Activated CD4-positive, alpha-beta T cell treated with anti-CD3 and anti-CD28 coated beads, Interleukin-2, amount 10 ng/mL, durations not matched to agents 7 days and 5 days (primary cell): ENCODE measurements at regions not wholly inside any gene's neighbourhood (a gene's known extent, or its start where the extent isn't known, plus 50 kb on each side); places are given as distances from the start of the nearest gene placed in this dataset.

Source experiments
- CTCF ChIA-PET: fragments of 350-600 bp; sonication (Branson Sonifier 250); formaldehyde crosslinking; loops from one replicate; lab custom pipeline; 2021; ENCODE audit warnings: antibody characterized with exemption; lab: Charles Lee
- POLR2A ChIA-PET: fragments of 350-600 bp; sonication (Branson Sonifier 250); formaldehyde crosslinking; loops from one replicate; lab custom pipeline; 2021; ENCODE audit warnings: antibody characterized with exemption; lab: Charles Lee
- DNase-seq: peaks from one replicate; pipeline ENCODE4 v3.0.0-alpha.2; 2020
- H3K27ac Mint-ChIP-seq: one replicate; pipeline ENCODE4 v1.8.0; 2021; ENCODE audit warnings: mild to moderate bottlenecking, moderate library complexity, mixed read lengths
- H3K27me3 Mint-ChIP-seq: one replicate; pipeline ENCODE4 v1.8.0; 2021; ENCODE audit warnings: mixed read lengths
- H3K36me3 Mint-ChIP-seq: one replicate; pipeline ENCODE4 v1.8.0; 2021; ENCODE audit warnings: low read depth, mixed read lengths
- H3K4me1 Mint-ChIP-seq: one replicate; pipeline ENCODE4 v1.8.0; 2021; ENCODE audit warnings: mixed read lengths
- H3K4me3 Mint-ChIP-seq: one replicate; pipeline ENCODE4 v1.8.0; 2021; ENCODE audit warnings: mild to moderate bottlenecking, moderate library complexity, mixed read lengths
- H3K9me3 Mint-ChIP-seq: one replicate; pipeline ENCODE4 v1.8.0; 2021; ENCODE audit warnings: mixed read lengths

DNA sequence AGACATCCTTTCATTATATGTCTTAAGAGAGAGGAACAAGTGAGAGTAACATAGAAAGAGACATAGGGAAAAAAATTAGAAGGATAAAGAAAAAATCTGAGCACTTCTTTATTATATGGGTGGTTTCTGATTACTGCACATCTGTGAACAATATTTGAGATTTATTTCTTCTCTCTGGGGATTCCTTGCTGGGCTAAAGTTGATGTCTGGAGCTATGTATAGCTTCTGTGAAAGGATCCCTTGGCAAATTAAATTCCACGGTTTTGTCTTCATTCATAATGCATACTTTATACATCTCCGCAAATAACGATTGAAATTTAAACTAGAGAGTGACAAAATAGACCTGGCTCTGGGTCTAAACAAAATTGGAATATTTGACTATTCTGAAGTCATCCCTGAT, 232.2 kb upstream of the CTBP2 start:
- ChIA-PET POLR2A (no interaction called here), CTCF (no interaction called here)
- DNase-seq: no peak
- Mint-ChIP-seq H3K36me3 (no peaks in the 10 kb centered on the region), H3K9me3 (peaks cover 7% of the 10 kb centered on the region), H3K27ac (no peak overlapping the region), H3K27me3 (no peaks in the 10 kb centered on the region), H3K4me3 (no peak overlapping the region), H3K4me1 (no peaks in the 10 kb centered on the region)

DNA sequence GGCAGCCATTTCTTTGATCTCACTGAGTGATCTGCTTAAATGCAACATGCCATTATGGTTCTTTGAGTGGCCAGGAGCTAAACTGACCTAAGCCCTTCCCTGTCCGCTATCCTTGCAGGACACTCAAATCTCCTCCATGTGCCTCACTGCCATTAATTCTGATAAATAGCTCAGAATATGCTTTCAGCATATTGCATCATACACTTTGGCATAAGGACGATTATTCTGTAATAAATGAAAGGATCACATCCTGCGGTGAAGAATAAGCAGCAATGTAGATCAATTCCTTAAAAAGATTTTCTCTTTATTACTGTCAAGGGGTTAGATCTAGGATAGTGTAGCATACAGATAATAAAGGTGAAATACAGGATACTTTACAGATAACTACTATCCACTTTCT, 231.8 kb upstream of the CTBP2 start:
- Mint-ChIP-seq H3K27me3 (no peaks in the 10 kb centered on the region), H3K27ac (no peak overlapping the region), H3K36me3 (no peaks in the 10 kb centered on the region), H3K9me3 (peaks cover 7% of the 10 kb centered on the region), H3K4me1 (no peaks in the 10 kb centered on the region), H3K4me3 (no peak overlapping the region)
- DNase-seq: no peak
- ChIA-PET CTCF (no interaction called here), POLR2A (no interaction called here)

DNA sequence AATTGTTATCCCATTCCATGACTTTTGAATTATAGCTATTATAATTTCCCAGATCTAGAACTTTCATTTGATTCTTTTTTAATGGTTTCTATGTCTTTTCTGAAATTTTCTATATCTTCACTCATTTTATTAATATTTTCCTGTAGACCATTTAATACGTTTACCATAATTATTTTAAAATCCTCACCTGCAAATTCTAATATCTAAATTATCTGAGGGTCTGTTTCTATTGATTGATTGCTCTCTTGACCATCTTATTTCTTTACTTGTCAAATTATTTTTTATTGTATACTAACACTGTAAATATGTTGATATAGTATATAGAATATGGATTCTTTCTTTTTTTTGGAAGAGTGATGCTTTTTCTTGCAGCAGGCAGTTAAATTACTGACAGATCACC, 229.3 kb upstream of the CTBP2 start:
- Mint-ChIP-seq H3K4me1 (no peaks in the 10 kb centered on the region), H3K27me3 (no peaks in the 10 kb centered on the region), H3K36me3 (no peaks in the 10 kb centered on the region), H3K27ac (no peak overlapping the region), H3K4me3 (no peak overlapping the region), H3K9me3 (peaks cover 7% of the 10 kb centered on the region)
- DNase-seq: no peak
- ChIA-PET POLR2A (no interaction called here), CTCF (no interaction called here)

DNA sequence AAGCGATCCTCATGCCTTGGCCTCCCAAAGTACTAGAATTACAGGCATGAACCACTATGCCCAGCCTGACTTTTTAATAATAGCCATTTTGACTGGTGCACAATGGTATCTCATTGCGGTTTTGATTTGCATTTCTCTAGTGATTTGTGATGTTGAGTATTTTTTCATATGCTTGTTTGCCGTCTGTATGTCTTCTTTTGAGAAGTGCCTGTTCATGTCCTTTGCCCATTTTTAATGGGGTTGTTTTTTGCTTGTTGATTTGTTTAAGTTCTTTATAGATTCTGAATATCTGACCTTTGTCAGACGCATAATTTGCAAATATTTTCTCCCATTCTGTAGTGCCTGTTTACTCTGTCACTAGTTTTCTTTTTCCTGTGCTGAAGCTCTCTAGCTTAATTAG, 219.2 kb upstream of the CTBP2 start:
- H3K9me3 Mint-ChIP-seq: peaks cover 8% of the 10 kb centered on the region
- no peaks in the 10 kb centered on the region for H3K4me1 Mint-ChIP-seq
- CTCF ChIA-PET: interaction anchor here (0.8 kb wide), 1 partner anchor 1018 kb away, joined by 3 read pairs; no protein-coding TSS in a partner anchor
- H3K4me3 Mint-ChIP-seq: no peak overlapping the region
- H3K27ac Mint-ChIP-seq: no peak overlapping the region
- no peaks in the 10 kb centered on the region for H3K27me3 Mint-ChIP-seq
- DNase-seq: no peak
- no peaks in the 10 kb centered on the region for H3K36me3 Mint-ChIP-seq
- POLR2A ChIA-PET: no interaction called here

DNA sequence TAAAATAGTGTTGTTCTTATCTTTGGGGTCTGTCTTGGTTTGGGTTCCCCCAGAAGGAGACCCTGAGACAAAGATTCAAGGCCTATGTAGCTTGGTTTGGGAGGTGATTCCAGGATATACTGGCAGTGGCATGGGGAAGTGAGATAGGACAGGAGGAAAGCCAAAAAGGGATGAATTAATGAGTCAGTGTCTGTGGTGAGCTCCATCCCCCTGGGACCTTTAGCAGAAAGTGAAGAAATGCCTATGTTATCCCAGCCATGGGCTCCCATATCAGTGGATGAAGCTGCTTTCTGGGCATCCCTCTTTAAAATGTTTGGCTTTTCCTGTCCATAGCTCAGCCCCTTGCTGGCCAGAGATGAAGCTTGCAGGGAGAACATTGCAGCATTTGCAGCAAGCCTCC, 217.0 kb upstream of the CTBP2 start:
- ChIA-PET POLR2A (no interaction called here), CTCF (no interaction called here)
- Mint-ChIP-seq H3K36me3 (no peaks in the 10 kb centered on the region), H3K4me1 (no peaks in the 10 kb centered on the region), H3K4me3 (no peak overlapping the region), H3K27ac (no peak overlapping the region), H3K27me3 (no peaks in the 10 kb centered on the region), H3K9me3 (peaks cover 8% of the 10 kb centered on the region)
- no peak for DNase-seq

DNA sequence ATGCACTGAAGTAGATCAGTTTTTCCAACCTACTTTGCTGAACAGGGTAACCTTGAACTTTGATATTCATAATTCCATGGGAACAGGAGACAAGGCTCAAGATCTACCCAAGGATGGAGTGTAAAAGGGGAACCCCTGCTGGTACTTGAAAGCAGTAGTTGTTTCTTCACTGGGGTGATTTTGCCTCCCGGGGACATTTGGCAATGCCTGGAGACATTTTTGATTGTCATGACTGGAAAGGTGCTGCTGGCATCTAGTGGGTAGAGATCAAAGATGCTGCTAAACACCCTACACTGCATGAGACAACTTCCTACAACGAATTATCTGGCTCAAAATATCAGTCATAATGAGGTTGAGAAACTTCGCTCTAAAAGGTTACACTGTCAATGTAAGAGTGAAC, 214.8 kb upstream of the CTBP2 start:
- DNase-seq: no peak
- Mint-ChIP-seq H3K27me3 (no peaks in the 10 kb centered on the region), H3K27ac (no peak overlapping the region), H3K4me1 (no peaks in the 10 kb centered on the region), H3K9me3 (peaks cover 4% of the 10 kb centered on the region), H3K4me3 (no peak overlapping the region), H3K36me3 (no peaks in the 10 kb centered on the region)
- ChIA-PET CTCF (no interaction called here), POLR2A (no interaction called here)

DNA sequence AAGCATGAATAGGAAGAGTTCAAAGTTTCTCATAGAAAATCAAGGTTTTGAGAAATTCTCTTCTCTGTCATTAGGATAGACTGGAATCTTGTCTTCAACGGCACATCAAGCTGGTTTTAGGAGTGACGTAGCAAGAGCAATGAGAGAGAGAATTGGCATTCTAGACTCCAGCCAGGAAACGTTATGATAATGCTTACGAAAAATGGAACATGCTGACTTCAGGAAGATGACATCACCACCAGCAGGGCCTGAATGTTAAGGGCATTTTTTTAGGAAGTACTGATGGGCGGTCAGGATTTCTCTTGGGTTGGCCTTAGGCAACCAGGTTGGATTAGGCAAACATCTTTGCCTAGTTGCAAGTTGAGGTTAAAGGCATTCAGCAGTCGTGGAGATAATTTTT, 213.2 kb upstream of the CTBP2 start:
- Mint-ChIP-seq H3K27me3 (no peaks in the 10 kb centered on the region), H3K4me3 (no peak overlapping the region), H3K27ac (no peak overlapping the region), H3K36me3 (no peaks in the 10 kb centered on the region), H3K9me3 (no peaks in the 10 kb centered on the region), H3K4me1 (no peaks in the 10 kb centered on the region)
- ChIA-PET POLR2A (no interaction called here), CTCF (no interaction called here)
- no peak for DNase-seq

DNA sequence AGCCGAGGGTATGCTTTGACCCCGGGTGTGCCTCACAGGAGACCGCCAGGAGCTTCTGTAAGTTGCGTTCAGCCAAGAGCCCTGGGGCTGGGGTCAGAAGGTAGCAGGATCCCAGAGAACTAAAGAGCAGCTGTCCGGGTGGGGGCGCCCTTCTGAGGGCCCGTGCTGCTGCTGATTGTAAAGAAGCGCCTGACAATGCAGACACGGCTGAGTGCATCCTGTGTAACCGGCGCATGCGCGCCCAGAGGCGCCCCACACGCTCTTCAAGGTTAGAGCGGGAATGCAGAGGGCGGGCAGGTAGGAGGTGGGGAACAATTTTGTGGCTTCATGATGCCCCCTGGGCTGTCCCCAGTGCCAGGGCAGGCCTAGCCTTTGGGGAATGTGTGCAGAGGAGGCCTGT, 210.2 kb upstream of the CTBP2 start:
- Mint-ChIP-seq H3K27ac (no peak overlapping the region), H3K36me3 (no peaks in the 10 kb centered on the region), H3K4me1 (no peaks in the 10 kb centered on the region), H3K27me3 (peaks cover 4% of the 10 kb centered on the region), H3K9me3 (no peaks in the 10 kb centered on the region), H3K4me3 (no peak overlapping the region)
- no peak for DNase-seq
- ChIA-PET POLR2A (no interaction called here), CTCF (no interaction called here)

DNA sequence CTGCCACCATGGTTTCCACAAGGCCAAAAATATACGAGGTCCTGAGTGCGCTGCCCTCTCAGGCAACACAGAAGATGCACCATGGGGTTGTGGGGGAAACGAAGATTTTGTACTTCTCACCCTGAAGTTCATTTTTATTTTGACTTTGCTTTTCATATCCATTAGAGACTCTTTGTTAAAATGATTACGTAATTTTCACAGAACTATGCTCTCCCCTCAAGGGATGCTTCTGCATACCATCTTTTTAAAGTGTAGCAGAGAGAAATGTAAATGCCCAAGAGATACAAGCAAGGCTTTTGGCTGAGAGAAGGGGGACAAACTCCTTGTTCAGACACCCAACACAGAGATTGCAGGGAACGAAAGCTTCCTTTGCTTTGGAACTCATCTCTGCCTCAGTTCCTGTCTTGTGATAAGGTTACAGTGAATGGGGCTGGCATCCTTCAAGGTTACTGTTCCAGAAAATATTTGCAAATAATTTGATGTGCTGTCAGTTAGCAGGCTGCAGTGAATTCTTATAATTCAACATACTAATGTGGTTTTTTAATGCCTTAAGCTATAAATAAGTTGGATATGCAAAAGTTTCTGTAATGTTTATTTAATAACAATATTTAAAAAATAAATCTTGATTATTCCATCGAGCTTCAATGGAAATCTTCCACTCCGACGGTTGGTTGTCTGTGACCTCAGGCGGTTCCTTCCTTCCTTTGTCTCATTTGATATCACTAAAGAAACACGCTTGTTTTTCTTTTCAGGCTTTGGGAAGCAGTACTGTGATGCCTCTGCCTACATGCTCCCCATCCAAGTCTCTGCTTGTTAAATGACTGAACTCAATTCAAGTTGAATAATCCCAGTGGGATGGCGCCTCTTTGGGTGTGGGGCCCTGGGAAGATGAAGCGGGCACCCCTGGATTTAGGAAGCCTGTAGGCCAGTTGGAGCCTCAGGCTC, 209.3 kb upstream of the CTBP2 start:
- ChIA-PET CTCF (no interaction called here), POLR2A (no interaction called here)
- Mint-ChIP-seq H3K4me3 (no peak overlapping the region), H3K36me3 (no peaks in the 10 kb centered on the region), H3K27ac (no peak overlapping the region), H3K27me3 (peaks cover 4% of the 10 kb centered on the region), H3K9me3 (no peaks in the 10 kb centered on the region), H3K4me1 (no peaks in the 10 kb centered on the region)
- no peak for DNase-seq

DNA sequence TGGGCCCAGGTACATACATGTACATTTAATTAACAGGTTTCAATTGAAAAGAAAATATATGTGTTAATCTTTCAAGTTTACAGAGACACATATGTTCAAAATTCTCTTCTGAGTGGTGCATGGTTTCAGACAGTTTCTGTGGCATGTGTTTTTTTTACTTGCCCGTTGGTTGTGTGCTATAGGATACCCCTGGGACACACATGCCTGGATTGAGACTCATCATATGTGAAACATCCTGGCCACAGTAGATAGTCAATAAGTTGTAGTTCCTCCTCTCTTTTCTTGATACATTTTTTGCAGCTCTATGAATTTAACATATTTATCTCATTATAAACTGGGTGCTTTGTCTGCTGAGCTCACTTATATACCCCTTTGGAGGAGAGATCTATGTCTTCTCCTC, 207.8 kb upstream of the CTBP2 start:
- DNase-seq: no peak
- Mint-ChIP-seq H3K9me3 (no peaks in the 10 kb centered on the region), H3K4me1 (no peaks in the 10 kb centered on the region), H3K4me3 (no peak overlapping the region), H3K27ac (no peak overlapping the region), H3K36me3 (no peaks in the 10 kb centered on the region), H3K27me3 (peaks cover 4% of the 10 kb centered on the region)
- ChIA-PET POLR2A (no interaction called here), CTCF (no interaction called here)

DNA sequence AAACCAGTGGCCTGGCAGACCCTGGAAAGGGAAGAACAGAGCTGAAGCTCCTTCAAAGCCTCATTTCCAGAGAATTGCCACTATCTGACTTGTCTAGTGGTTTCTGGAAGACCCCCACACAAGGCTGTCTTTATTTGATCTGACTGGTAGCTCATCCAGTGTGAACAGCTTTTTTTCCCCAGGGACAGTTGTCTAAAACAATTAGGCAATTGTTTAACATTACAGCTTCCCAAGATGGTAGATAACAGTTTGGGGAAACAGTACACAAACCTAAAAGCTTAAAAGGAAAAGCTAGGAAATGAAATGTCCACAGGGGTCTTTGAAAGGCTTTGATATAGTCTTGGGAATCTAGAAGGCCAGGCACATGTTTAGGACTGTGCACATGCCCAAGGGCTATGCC, 203.4 kb upstream of the CTBP2 start:
- H3K27ac Mint-ChIP-seq: no peak overlapping the region
- H3K9me3 Mint-ChIP-seq: no peaks in the 10 kb centered on the region
- ChIA-PET CTCF (no interaction called here), POLR2A (no interaction called here)
- DNase-seq: no peak
- no peaks in the 10 kb centered on the region for H3K4me1 Mint-ChIP-seq
- peaks cover 4% of the 10 kb centered on the region for H3K27me3 Mint-ChIP-seq
- H3K36me3 Mint-ChIP-seq: no peaks in the 10 kb centered on the region
- H3K4me3 Mint-ChIP-seq: no peak overlapping the region

DNA sequence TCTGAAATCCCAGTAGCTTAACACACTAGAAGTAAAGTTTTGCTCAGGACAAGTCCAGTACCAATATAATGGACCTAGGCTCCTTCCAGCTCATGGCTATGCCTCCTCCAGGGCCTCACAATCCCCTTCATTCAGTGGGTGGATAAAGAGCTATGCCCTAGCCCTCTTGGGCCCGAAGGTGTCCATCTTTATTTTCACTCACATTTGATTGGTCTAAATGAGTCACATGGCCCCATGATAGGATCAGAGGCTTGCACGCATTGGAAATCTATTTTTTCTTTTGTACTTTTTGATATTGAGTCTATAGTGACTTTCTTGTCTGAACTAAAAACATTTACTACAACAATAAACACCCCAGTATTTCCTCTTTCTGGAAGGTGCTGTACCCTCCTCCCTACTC, 202.6 kb upstream of the CTBP2 start:
- CTCF ChIA-PET: no interaction called here
- POLR2A ChIA-PET: no interaction called here

DNA sequence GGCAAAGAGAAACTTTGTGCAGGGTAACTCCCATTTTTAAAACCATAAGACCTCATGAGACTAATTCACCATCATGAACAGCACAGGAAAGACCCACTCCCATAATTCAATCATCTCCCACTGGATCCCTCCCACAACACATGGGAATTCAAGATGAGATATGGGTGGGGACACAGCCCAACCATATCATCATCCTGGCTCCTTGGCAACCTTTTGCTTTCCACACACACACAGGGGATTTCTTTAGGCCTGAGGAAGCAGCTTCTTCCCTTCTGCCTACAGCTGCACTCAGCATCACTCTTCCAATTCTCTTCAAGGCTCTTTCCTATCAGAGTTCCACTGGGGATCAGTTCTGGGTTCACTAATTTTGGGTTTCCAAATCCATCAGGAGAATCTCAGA, 199.0 kb upstream of the CTBP2 start:
- no peaks in the 10 kb centered on the region for H3K4me1 Mint-ChIP-seq
- ChIA-PET CTCF (no interaction called here), POLR2A (no interaction called here)
- no peaks in the 10 kb centered on the region for H3K36me3 Mint-ChIP-seq
- H3K27me3 Mint-ChIP-seq: no peaks in the 10 kb centered on the region
- no peak overlapping the region for H3K27ac Mint-ChIP-seq
- no peak overlapping the region for H3K4me3 Mint-ChIP-seq
- no peak for DNase-seq
- no peaks in the 10 kb centered on the region for H3K9me3 Mint-ChIP-seq

More for the DNA sequence above, 202.6 kb upstream of the CTBP2 start:
- Mint-ChIP-seq H3K4me1 (no peaks in the 10 kb centered on the region), H3K27ac (no peak overlapping the region), H3K9me3 (no peaks in the 10 kb centered on the region), H3K27me3 (peaks cover 4% of the 10 kb centered on the region), H3K36me3 (no peaks in the 10 kb centered on the region), H3K4me3 (no peak overlapping the region)
- DNase-seq: no peak

DNA sequence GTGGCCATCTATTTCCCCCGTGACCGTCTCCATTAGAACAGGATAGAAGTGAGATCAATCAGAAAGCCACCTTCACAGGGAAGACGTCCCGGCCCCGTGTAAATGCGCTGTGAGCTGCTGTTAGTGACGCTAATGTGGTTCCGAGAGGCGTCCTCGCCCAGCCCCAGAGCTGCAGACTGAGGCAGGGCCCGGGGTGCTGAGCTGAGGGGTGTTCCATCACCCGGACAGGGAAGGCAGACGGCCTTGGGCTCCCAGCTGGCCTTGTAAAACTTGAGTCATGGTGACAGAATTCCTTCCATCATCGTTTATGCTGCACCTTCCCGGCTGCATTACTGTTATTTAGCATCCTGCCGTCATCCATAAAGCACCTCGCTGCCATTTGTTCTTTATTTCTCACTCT, 195.3 kb upstream of the CTBP2 start:
- no peak for DNase-seq
- CTCF ChIA-PET: no interaction called here
- H3K27ac Mint-ChIP-seq: no peak overlapping the region
- H3K27me3 Mint-ChIP-seq: no peaks in the 10 kb centered on the region
- no peaks in the 10 kb centered on the region for H3K9me3 Mint-ChIP-seq
- POLR2A ChIA-PET: no interaction called here
- H3K4me1 Mint-ChIP-seq: no peaks in the 10 kb centered on the region
- no peaks in the 10 kb centered on the region for H3K36me3 Mint-ChIP-seq
- no peak overlapping the region for H3K4me3 Mint-ChIP-seq
